ENCODE measurements at regions not wholly inside any gene's neighbourhood (a gene's known extent, or its start where the extent isn't known, plus 50 kb on each side); places are given as distances from the start of the nearest gene placed in this dataset.

DNA sequence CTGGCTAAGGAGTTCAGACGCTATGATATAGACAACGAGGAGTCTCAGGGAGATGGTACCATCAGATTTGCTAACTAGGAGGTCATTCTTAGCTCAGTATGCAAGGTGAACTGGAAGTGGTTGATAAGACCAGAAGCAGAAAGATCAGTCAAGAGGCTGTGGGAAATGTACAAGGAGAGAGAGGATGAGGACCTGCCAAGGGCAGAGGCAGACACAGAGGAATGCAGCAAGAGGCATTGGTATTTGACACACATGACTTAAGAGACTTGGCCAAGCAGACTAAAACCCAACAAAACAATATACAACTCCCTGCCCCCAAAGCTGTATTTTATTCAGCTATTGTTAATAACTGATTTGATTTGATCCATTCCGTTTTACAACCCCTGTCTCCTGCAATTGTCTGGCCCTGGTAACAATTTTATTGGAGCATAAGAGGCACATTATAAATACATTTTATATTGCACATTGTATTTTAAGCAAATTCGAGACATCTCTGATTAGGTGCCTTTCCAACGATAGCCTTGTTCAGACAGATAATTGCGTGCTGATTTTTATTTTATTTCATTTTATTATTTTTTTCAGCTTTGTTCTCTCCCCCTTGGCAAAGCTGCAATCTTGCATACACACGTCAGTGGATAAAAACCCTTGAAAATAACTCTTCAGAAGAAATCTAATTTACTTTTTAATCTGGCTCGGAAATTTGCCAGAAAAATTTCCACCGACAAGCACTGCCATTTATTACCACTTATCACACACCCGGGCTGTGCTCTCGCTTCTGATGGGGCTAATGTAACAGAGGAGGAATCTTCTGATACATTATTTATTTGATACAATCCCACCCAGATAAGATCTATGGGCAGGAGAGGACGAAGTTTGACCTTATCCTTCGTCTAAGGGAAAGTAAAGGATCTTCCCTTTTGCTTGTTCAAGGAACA is 237.8 kb downstream of the NXPE2 start:
- H3K9ac ChIP-seq (ENCODE audit: low read length) = no peak overlapping the region
- H3K9me3 Mint-ChIP-seq (ENCODE audit: unreplicated experiment) = peaks cover 7% of the 10 kb centered on the region
- no peaks in the 10 kb centered on the region for H3K4me1 ChIP-seq (ENCODE audit: insufficient read depth, low read length)
- H3K4me3 ChIP-seq (ENCODE audit: insufficient read depth, low read depth, low read length) = no peak overlapping the region
- H3K27me3 ChIP-seq (ENCODE audit: insufficient read depth, low read length) = no peaks in the 10 kb centered on the region
- H2AFZ ChIP-seq (ENCODE audit: low read depth, low read length) = no peak overlapping the region
- no peak for DNase-seq (ENCODE audit: low read depth)
- TF ChIP-seq, protein P1, sequence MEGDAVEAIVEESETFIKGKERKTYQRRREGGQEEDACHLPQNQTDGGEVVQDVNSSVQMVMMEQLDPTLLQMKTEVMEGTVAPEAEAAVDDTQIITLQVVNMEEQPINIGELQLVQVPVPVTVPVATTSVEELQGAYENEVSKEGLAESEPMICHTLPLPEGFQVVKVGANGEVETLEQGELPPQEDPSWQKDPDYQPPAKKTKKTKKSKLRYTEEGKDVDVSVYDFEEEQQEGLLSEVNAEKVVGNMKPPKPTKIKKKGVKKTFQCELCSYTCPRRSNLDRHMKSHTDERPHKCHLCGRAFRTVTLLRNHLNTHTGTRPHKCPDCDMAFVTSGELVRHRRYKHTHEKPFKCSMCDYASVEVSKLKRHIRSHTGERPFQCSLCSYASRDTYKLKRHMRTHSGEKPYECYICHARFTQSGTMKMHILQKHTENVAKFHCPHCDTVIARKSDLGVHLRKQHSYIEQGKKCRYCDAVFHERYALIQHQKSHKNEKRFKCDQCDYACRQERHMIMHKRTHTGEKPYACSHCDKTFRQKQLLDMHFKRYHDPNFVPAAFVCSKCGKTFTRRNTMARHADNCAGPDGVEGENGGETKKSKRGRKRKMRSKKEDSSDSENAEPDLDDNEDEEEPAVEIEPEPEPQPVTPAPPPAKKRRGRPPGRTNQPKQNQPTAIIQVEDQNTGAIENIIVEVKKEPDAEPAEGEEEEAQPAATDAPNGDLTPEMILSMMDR (IDR thresholded peaks at IDR 0.05; ENCODE audit: insufficient read depth, low read depth, low read length) = no peak
- no peak for TF ChIP-seq EZH2 (IDR thresholded peaks at IDR 0.05; ENCODE audit: insufficient read depth, low read length)
- H3K4me1 Mint-ChIP-seq (ENCODE audit: low read depth, unreplicated experiment) = peaks cover 4% of the 10 kb centered on the region
- no peaks in the 10 kb centered on the region for H3K36me3 Mint-ChIP-seq (ENCODE audit: low read depth, unreplicated experiment)
- peaks cover 3% of the 10 kb centered on the region for H3K9me3 ChIP-seq (ENCODE audit: insufficient read depth, low read depth, low read length)
- H3K36me3 ChIP-seq (ENCODE audit: insufficient read depth, low read length) = no peaks in the 10 kb centered on the region
- no peaks in the 10 kb centered on the region for H4K20me1 ChIP-seq (ENCODE audit: insufficient read depth, low read length)
- no peaks in the 10 kb centered on the region for H3K79me2 ChIP-seq (ENCODE audit: insufficient read depth, low read length)
- H3K27ac ChIP-seq (ENCODE audit: low read depth, low read length) = no peak overlapping the region
- no peak overlapping the region for H3K27ac Mint-ChIP-seq (ENCODE audit: unreplicated experiment)
- H3K27me3 Mint-ChIP-seq (ENCODE audit: low read depth, unreplicated experiment) = peaks cover 27% of the 10 kb centered on the region
- no peak overlapping the region for H3K4me2 ChIP-seq (ENCODE audit: low read length)
- no peak overlapping the region for H3K4me3 Mint-ChIP-seq (ENCODE audit: unreplicated experiment)
- no peak for FAIRE-seq

DNA sequence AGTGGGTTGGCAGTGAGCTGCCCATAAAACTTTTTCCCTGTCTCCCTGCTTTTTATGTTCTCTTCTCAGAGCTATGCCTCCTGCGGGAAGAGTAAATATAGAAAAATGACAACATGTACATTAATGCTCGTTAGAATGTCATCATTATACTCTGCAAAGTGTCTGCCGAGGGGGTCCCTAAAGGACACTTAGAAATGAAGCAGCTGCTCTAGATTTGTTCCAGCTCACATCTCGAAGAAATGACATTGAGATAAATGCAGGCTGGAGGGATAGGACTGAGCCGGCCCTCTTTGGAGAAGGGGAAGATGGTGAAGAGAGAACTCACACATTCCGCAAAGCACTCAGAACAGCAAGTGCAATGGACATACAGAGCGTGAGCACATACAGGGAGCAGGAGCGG is 240.0 kb downstream of the NXPE2 start:
- peaks cover 22% of the 10 kb centered on the region for H3K27me3 Mint-ChIP-seq (ENCODE audit: low read depth, unreplicated experiment)
- Histone ChIP-seq H3K79me2 (ENCODE audit: insufficient read depth, low read length) (no peaks in the 10 kb centered on the region), H2AFZ (ENCODE audit: low read depth, low read length) (no peak overlapping the region), H3K27me3 (ENCODE audit: insufficient read depth, low read length) (no peaks in the 10 kb centered on the region), H3K4me1 (ENCODE audit: insufficient read depth, low read length) (no peaks in the 10 kb centered on the region), H3K4me3 (ENCODE audit: insufficient read depth, low read depth, low read length) (no peak overlapping the region), H4K20me1 (ENCODE audit: insufficient read depth, low read length) (no peaks in the 10 kb centered on the region), H3K4me2 (ENCODE audit: low read length) (no peak overlapping the region), H3K9me3 (ENCODE audit: insufficient read depth, low read depth, low read length) (peaks cover 3% of the 10 kb centered on the region), H3K27ac (ENCODE audit: low read depth, low read length) (no peak overlapping the region), H3K9ac (ENCODE audit: low read length) (no peak overlapping the region), H3K36me3 (ENCODE audit: insufficient read depth, low read length) (no peaks in the 10 kb centered on the region)
- TF ChIP-seq EZH2 (IDR thresholded peaks at IDR 0.05; ENCODE audit: insufficient read depth, low read length) = no peak
- H3K4me3 Mint-ChIP-seq (ENCODE audit: unreplicated experiment) = no peak overlapping the region
- no peak for FAIRE-seq
- no peaks in the 10 kb centered on the region for H3K36me3 Mint-ChIP-seq (ENCODE audit: low read depth, unreplicated experiment)
- H3K9me3 Mint-ChIP-seq (ENCODE audit: unreplicated experiment) = peaks cover 5% of the 10 kb centered on the region
- no peak overlapping the region for H3K27ac Mint-ChIP-seq (ENCODE audit: unreplicated experiment)
- H3K4me1 Mint-ChIP-seq (ENCODE audit: low read depth, unreplicated experiment) = peaks cover 4% of the 10 kb centered on the region
- DNase-seq (ENCODE audit: low read depth) = no peak

DNA sequence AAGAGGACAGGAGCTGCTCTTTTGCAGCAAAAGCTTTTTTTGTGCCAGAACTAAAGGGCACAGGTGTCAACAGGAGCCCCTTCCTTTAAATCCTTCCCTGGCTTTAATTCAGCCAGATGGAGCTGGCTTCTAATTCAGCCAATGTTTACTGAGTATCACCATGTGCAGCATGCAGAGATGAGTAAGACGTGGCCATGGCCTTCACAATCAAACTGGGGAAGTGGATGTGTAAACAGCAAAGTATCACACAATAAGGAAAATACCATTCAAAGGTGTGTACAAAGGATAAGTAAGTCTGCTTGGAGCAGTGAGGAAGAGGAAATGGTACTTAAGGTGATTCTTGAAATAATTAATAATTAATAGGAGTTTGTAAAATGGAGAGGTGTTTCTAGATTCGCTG is 243.4 kb downstream of the NXPE2 start:
- H3K9me3 Mint-ChIP-seq (ENCODE audit: unreplicated experiment) = peaks cover 5% of the 10 kb centered on the region
- Histone ChIP-seq H2AFZ (ENCODE audit: low read depth, low read length) (no peak overlapping the region), H3K4me2 (ENCODE audit: low read length) (no peak overlapping the region), H3K4me1 (ENCODE audit: insufficient read depth, low read length) (no peaks in the 10 kb centered on the region), H3K27ac (ENCODE audit: low read depth, low read length) (no peak overlapping the region), H3K36me3 (ENCODE audit: insufficient read depth, low read length) (no peaks in the 10 kb centered on the region), H4K20me1 (ENCODE audit: insufficient read depth, low read length) (no peaks in the 10 kb centered on the region), H3K4me3 (ENCODE audit: insufficient read depth, low read depth, low read length) (no peak overlapping the region), H3K79me2 (ENCODE audit: insufficient read depth, low read length) (no peaks in the 10 kb centered on the region), H3K9me3 (ENCODE audit: insufficient read depth, low read depth, low read length) (peaks cover 2% of the 10 kb centered on the region), H3K9ac (ENCODE audit: low read length) (no peak overlapping the region), H3K27me3 (ENCODE audit: insufficient read depth, low read length) (no peaks in the 10 kb centered on the region)
- no peaks in the 10 kb centered on the region for H3K36me3 Mint-ChIP-seq (ENCODE audit: low read depth, unreplicated experiment)
- H3K4me1 Mint-ChIP-seq (ENCODE audit: low read depth, unreplicated experiment) = peaks cover 13% of the 10 kb centered on the region
- DNase-seq (ENCODE audit: low read depth) (no peak), FAIRE-seq (no peak)
- no peak overlapping the region for H3K27ac Mint-ChIP-seq (ENCODE audit: unreplicated experiment)
- no peak for TF ChIP-seq EZH2 (IDR thresholded peaks at IDR 0.05; ENCODE audit: insufficient read depth, low read length)
- TF ChIP-seq, protein P1 (IDR thresholded peaks at IDR 0.05; ENCODE audit: insufficient read depth, low read depth, low read length) = no peak
- H3K4me3 Mint-ChIP-seq (ENCODE audit: unreplicated experiment) = no peak overlapping the region
- peaks cover 13% of the 10 kb centered on the region for H3K27me3 Mint-ChIP-seq (ENCODE audit: low read depth, unreplicated experiment)

All from astrocyte (in vitro differentiated cells and primary cell).